Erythroblast (primary cell): ENCODE measurements at regions not wholly inside any gene's neighbourhood (a gene's known extent, or its start where the extent isn't known, plus 50 kb on each side); places are given as distances from the start of the nearest gene placed in this dataset.

ENCODE experiments used
- DNase-seq, 2 experiments: peaks; one replicate each; lab custom pipeline; 2025; lab: John Stamatoyannopoulos, UW
- GATA1 ChIP-seq: IDR thresholded peaks from 2 replicates; pipeline ENCODE4 v1.6.1; 2011; ENCODE audit warnings: low read depth, mild to moderate bottlenecking, control low read depth, low read length, moderate library complexity
- POLR2A ChIP-seq: IDR thresholded peaks from 2 replicates; pipeline ENCODE4 v1.6.1; 2011; ENCODE audit warnings: mild to moderate bottlenecking, low read length

GRCh38 chr11:16610738-16611388, 127.6 kb upstream of the C11orf58 start:
- TF ChIP-seq POLR2A (no peak), GATA1 (no peak)
- DNase-seq, result no peak

DNA sequence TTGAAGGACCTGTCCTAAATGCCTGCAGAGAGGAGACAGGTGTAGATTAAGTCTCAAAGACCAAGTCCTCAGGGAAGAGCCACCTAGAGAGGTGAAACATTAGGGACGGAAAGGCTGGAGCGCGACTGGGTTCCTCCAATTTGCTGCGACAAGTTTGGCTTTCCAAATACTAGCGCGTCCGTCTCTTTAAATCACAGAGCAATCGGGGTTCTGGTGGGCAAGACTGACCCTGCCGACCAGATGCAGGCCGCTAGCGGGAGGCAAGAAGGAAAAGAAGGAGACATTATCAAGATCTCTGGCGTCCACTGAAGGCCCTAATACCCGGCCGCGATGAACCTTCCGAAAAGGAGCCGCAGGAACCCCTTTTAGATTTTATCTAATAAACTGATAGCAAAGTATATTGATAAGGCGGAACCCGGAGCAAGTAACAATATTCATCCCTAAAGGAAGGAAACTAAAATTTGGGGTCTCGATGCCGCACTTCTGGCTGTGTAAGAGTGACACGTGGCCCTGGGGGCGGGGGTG, 128.2 kb upstream of the C11orf58 start:
- no peak for DNase-seq
- TF ChIP-seq POLR2A (no peak), GATA1 (no peak)

DNA sequence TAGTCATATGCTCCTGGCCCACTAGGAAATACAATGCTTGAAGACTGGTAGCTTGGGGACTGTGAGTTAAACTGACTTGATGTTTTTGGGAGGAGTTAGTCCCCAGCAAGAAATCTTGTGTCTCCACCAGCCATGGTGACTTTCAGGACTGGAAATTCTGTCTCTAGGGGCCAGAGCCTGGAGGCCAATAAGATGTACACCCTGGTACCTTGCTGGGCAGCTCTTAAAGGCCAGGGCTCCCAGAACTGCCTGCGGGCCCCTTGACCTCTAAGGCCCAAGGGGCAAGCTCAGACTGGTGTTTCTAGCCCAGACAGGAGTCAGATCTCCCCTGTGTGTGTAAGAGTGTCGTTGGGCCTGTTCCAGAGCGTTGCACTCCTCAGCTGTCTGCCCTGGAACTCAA, 128.7 kb upstream of the C11orf58 start:
- DNase-seq, result no peak
- no peak for TF ChIP-seq POLR2A
- TF ChIP-seq GATA1, result no peak

DNA sequence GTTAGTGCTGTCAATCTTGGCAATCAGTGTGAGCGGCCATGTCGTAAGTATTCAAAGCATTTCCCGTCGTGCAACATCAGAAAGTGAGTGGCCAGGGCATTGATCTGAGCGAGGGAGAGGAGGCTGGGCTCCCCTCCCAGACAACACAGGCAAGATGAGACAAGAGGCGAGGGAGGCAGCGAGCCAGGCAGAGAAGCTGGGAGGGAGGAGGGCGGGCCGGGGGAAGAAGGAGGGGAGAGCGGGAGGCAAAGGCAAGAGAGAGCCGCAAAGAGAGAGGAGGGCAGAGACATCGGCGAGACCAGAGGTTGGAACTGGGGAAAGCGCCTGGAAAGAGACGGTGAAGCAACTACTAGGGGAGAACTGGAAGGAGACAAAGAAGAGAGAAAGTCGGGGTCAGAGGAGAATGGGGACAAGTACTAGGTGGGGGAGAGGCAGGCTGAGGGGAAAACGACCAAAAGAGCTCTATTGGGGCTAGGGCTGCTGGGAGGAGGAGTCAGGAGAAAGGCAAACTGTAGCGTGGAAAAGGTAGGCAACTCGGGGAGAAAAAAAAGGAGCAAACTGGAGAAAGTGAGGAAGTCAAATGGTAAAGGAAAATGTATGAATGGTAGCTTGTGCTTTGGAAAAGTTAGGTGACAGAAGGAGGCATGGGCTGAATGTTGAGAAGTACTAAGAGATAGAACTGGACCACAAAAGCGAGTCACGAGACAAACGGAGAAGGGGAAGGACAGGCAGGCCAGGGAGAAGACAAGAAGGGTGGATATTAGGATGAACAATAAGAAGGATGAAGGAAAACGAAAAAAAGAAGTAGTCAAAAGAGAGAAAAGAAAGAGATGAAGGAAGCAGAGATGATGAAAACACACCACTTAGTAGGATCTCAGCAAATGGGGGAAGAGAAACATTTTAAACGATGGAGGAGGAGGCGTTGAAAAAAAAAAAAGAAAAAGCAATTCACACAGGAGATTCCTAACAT, 130.5 kb upstream of the C11orf58 start:
- peak; percentile 37 to 57 for DNase-seq
- TF ChIP-seq POLR2A (peak; percentile 55), GATA1 (no peak)

DNA sequence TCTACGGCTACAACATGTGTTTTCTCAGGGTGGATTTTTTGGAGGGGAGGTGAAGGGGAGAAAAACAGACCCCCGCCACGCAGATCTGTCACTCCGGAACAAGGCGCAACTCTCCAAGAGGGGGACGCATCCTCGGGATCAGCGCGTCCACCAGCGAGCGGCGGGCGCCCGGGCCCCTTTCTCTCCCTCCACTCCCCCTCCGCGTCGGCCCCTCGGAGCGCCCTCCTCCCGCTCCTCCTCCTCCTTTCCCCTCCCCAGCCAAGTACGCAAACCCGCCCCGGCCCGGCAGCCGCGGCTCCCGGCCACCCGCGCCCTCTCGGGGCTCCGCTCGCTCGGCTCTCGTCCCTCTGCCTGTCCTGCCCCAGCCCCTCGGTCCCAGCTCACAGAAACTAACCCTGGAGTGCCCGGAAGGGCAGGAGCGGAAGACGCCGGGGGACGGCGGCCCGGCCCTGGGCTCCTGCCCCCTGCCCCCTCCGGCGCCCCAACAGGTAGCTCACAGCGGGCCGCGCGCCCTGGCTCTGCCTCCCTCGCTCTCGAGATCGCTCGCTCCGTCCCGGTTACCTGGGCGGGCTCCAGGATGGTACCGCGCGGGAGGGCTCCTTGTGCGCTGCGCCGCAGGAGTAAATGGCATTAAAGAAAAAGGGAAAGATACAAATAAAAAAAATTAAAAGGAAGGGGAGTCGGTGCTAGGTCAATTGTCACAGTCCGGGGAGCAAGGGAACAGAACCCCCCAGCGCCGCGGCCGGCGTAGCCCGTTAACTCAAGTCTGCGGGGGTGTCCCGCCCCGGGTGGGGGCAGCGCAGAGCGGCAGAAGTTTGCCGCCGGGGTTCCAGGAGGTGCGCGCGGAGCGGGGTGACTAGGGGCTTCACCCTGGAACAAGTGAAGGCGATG, 131.4 kb upstream of the C11orf58 start:
- DNase-seq, result peak in 1 of 2 experiments; percentile 57

GRCh38 chr11:16605894-16606783, 132.3 kb upstream of the C11orf58 start:
- TF ChIP-seq GATA1 (no peak), POLR2A (peak; percentile 58)
- peak; percentile 89 to 94 for DNase-seq

More for the DNA sequence above, 131.4 kb upstream of the C11orf58 start:
- no peak for TF ChIP-seq POLR2A
- no peak for TF ChIP-seq GATA1

- peak; percentile 75 to 83 for DNase-seq
- TF ChIP-seq POLR2A (no peak), GATA1 (no peak)
Measured at GRCh38 chr11:16605389-16605893, 133.0 kb upstream of the C11orf58 start.

DNA sequence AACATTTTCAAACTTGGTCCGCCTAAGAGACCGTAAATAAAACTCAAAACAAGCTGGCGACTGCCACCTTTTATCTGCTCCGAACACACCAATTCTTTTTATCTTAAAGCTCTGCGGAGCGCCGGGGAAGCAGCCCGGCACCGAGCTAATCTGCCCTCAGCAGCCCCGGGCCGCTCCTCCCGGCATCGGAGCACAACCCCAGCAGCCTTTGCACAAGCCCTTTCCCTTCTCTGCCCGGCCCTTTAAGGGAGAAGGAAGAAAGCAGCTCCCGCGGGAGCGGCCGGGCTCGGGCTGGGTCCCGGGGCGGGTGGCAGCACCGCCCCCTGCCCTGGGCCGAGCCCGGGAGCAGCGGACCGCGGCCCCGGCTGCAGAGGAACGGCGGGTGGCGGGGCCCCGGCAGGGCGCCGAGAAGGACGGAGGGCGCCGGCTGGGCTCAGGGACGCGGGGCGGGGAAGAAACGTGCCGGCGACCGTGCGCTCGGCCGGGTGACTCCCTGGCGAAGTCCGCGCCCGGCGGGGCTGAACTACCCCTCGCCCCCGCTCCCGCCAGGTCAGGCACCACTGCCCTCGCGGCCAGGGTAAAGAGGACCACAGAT, 133.6 kb upstream of the C11orf58 start:
- peak; percentile 81 for TF ChIP-seq GATA1
- peak; percentile 82 for TF ChIP-seq POLR2A
- DNase-seq, result peak; percentile 95 to 96

GRCh38 chr11:16603890-16604793, 134.3 kb upstream of the C11orf58 start:
- no peak for TF ChIP-seq POLR2A
- TF ChIP-seq GATA1, result no peak
- peak; percentile 88 to 92 for DNase-seq

DNA sequence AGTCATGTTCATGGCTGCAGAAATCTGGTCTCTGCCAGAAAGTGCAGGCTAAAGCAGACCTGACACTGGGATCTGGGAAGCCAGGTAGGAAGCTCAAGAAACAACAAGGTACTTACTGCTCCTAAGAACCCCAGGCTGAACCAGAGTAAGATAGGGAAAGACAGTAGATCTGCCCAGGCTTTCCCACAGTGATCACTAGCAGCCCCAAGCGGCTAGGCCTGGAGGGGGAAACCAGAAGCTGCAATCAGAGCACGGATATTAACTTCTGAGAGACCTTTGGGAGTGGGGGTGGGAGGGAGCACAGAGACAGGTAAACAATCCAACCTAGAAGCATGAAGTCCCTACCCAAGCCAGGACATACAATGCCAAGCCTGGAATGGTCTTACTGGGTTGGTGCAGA, 135.2 kb upstream of the C11orf58 start:
- TF ChIP-seq GATA1 (no peak), POLR2A (no peak)
- DNase-seq, result peak in 1 of 2 experiments; percentile 41

GRCh38 chr11:16598906-16599305, 139.5 kb upstream of the C11orf58 start:
- no peak for TF ChIP-seq POLR2A
- TF ChIP-seq GATA1, result no peak
- no peak for DNase-seq
